H9 (cell line): ENCODE measurements at regions not wholly inside any gene's neighbourhood (a gene's known extent, or its start where the extent isn't known, plus 50 kb on each side); places are given as distances from the start of the nearest gene placed in this dataset.

Experiments used
- DNase-seq: peaks from one replicate; pipeline ENCODE4 v3.0.0-alpha.2; 2017
- H2AFZ ChIP-seq: one replicate; pipeline ENCODE4 v1.6.1; 2013; ENCODE audit warnings: mild to moderate bottlenecking, low read length, control low read depth, moderate library complexity
- H2AK5ac ChIP-seq: 2 replicates; pipeline ENCODE4 v1.6.1; 2013; ENCODE audit warnings: low read length, control low read depth, mixed read lengths; ENCODE audit not compliant: insufficient read length
- H2BK120ac ChIP-seq: one replicate; pipeline ENCODE4 v1.6.1; 2013; ENCODE audit warnings: low read depth, mild to moderate bottlenecking, low read length, control low read depth, inconsistent platforms; ENCODE audit not compliant: poor library complexity, severe bottlenecking
- H2BK12ac ChIP-seq: 2 replicates; pipeline ENCODE4 v1.6.1; 2013; ENCODE audit warnings: low read length, control low read depth, mixed read lengths, low read depth; ENCODE audit not compliant: insufficient read length
- H2BK15ac ChIP-seq: 2 replicates; pipeline ENCODE4 v1.6.1; 2013; ENCODE audit warnings: low read depth, low read length, control low read depth
- H2BK20ac ChIP-seq: one replicate; pipeline ENCODE4 v1.6.1; 2013; ENCODE audit warnings: low read depth, mild to moderate bottlenecking, low read length, control low read depth, inconsistent platforms; ENCODE audit not compliant: poor library complexity, severe bottlenecking
- H2BK5ac ChIP-seq: 2 replicates; pipeline ENCODE4 v1.6.1; 2013; ENCODE audit warnings: low read length, control low read depth, mixed read lengths; ENCODE audit not compliant: insufficient read length
- H3K14ac ChIP-seq: 2 replicates; pipeline ENCODE4 v1.6.1; 2013; ENCODE audit warnings: low read length, control low read depth; ENCODE audit not compliant: insufficient read depth
- H3K18ac ChIP-seq: 2 replicates; pipeline ENCODE4 v1.6.1; 2013; ENCODE audit warnings: low read depth, mild to moderate bottlenecking, mixed read lengths, low read length, control low read depth; ENCODE audit not compliant: insufficient read length
- H3K23ac ChIP-seq: 2 replicates; pipeline ENCODE4 v1.6.1; 2013; ENCODE audit warnings: low read length, control low read depth, mixed read lengths, low read depth; ENCODE audit not compliant: insufficient read length
- H3K23me2 ChIP-seq: 2 replicates; pipeline ENCODE4 v1.6.1; 2013; ENCODE audit warnings: low read depth, mild to moderate bottlenecking, mixed read lengths, low read length, control low read depth; ENCODE audit not compliant: insufficient read length, poor library complexity, severe bottlenecking
- H3K27ac ChIP-seq: 2 replicates; pipeline ENCODE4 v1.5.1; 2013; ENCODE audit warnings: low read length, control low read depth, mixed read lengths, low read depth; ENCODE audit not compliant: insufficient read length
- H3K27me3 ChIP-seq: 2 replicates; pipeline ENCODE4 v1.6.1; 2013; ENCODE audit warnings: low read length, control low read depth, inconsistent platforms; ENCODE audit not compliant: insufficient read depth
- H3K4ac ChIP-seq: 2 replicates; pipeline ENCODE4 v1.6.1; 2013; ENCODE audit warnings: low read depth, mild to moderate bottlenecking, control low read depth, inconsistent platforms, low read length, moderate library complexity
- H3K4me1 ChIP-seq: 2 replicates; pipeline ENCODE4 v1.6.1; 2013; ENCODE audit warnings: low read length, control low read depth, inconsistent platforms; ENCODE audit not compliant: insufficient read depth
- H3K4me2 ChIP-seq: 2 replicates; pipeline ENCODE4 v1.6.1; 2013; ENCODE audit warnings: low read length, control low read depth, mixed read lengths; ENCODE audit not compliant: insufficient read length, insufficient read depth
- H3K56ac ChIP-seq: 2 replicates; pipeline ENCODE4 v1.6.1; 2013; ENCODE audit warnings: low read depth, mild to moderate bottlenecking, mixed read lengths, low read length, control low read depth; ENCODE audit not compliant: insufficient read length
- H3K79me1 ChIP-seq: 2 replicates; pipeline ENCODE4 v1.6.1; 2013; ENCODE audit warnings: low read depth, mild to moderate bottlenecking, moderate library complexity, low read length, control low read depth, inconsistent platforms; ENCODE audit not compliant: insufficient read depth, poor library complexity, severe bottlenecking
- H3K79me2 ChIP-seq: 2 replicates; pipeline ENCODE4 v1.6.1; 2013; ENCODE audit warnings: low read length, control low read depth, inconsistent platforms; ENCODE audit not compliant: insufficient read depth
- H3K9ac ChIP-seq: 2 replicates; pipeline ENCODE4 v1.6.1; 2013; ENCODE audit warnings: low read length, control low read depth, mixed read lengths; ENCODE audit not compliant: insufficient read length; ENCODE audit errors: extremely low read depth
- H3K9me3 ChIP-seq: one replicate; pipeline ENCODE4 v1.6.1; 2013; ENCODE audit warnings: low read depth, low read length, inconsistent platforms; ENCODE audit not compliant: control insufficient read depth
- H3T11ph ChIP-seq: one replicate; pipeline ENCODE4 v1.6.1; 2013; ENCODE audit warnings: mild to moderate bottlenecking, low read length, control low read depth, inconsistent platforms
- H4K20me1 ChIP-seq: one replicate; pipeline ENCODE4 v1.6.1; 2013; ENCODE audit not compliant: control insufficient read depth, insufficient read length, insufficient read depth
- H4K5ac ChIP-seq: 2 replicates; pipeline ENCODE4 v1.6.1; 2013; ENCODE audit warnings: low read depth, mild to moderate bottlenecking, mixed read lengths, low read length, control low read depth; ENCODE audit not compliant: insufficient read length
- H4K8ac ChIP-seq: replicated peaks from 2 replicates; pipeline ENCODE4 v1.6.1; 2013; ENCODE audit warnings: low read length, control low read depth, mixed read lengths, low read depth; ENCODE audit not compliant: insufficient read length
- H4K91ac ChIP-seq: 2 replicates; pipeline ENCODE4 v1.6.1; 2013; ENCODE audit warnings: low read depth, mild to moderate bottlenecking, moderate library complexity, mixed read lengths, low read length, control low read depth; ENCODE audit not compliant: insufficient read length
- H3K27ac Mint-ChIP-seq, 3 experiments: 2 replicates in 2 of 3; 3 replicates in 1 of 3; pipeline ENCODE4 v1.8.0; 2020 to 2021; ENCODE audit warnings: mixed read lengths in 3 of 3, mild to moderate bottlenecking in 1 of 3, moderate library complexity in 1 of 3
- H3K27me3 Mint-ChIP-seq: 2 replicates; pipeline ENCODE4 v1.8.0; 2021; ENCODE audit warnings: low read depth, mild to moderate bottlenecking, moderate library complexity, mixed read lengths
- H3K36me3 Mint-ChIP-seq, 3 experiments: 2 replicates in 2 of 3; 3 replicates in 1 of 3; pipeline ENCODE4 v1.8.0; 2020 to 2021; ENCODE audit warnings: low read depth in 3 of 3, mixed read lengths in 3 of 3; ENCODE audit not compliant: insufficient read depth in 1 of 3
- H3K4me1 Mint-ChIP-seq, 2 experiments: 2 replicates each; pipeline ENCODE4 v1.8.0; 2020; ENCODE audit warnings: mixed read lengths in 2 of 2
- H3K4me3 Mint-ChIP-seq, 2 experiments: 2 replicates in 1 of 2; 3 replicates in 1 of 2; pipeline ENCODE4 v1.8.0; 2020 to 2021; ENCODE audit warnings: mild to moderate bottlenecking in 2 of 2, mixed read lengths in 2 of 2, moderate library complexity in 1 of 2
- H3K9me3 Mint-ChIP-seq, 2 experiments: 2 replicates in 1 of 2; 3 replicates in 1 of 2; pipeline ENCODE4 v1.8.0; 2020; ENCODE audit warnings: mild to moderate bottlenecking in 2 of 2, mixed read lengths in 2 of 2, moderate library complexity in 1 of 2
- WGBS: extraction: QIAGEN DNeasy Blood & Tissue Kit; methylation state at CpG from one replicate; pipeline ENCODE4 v1.1.7; 2013; ENCODE audit warnings: missing lambda C conversion rate, low lambda C conversion rate, mixed read lengths; ENCODE audit not compliant: insufficient read length; ENCODE audit errors: extremely low coverage; 5-methylcytosine and 5-hydroxymethylcytosine counted together
- TF ChIP-seq, protein P1 (sequence below): fragments of 200-600 bp; sonication (generic); conservative IDR thresholded peaks from 3 replicates; pipeline ENCODE4 v1.8.0; 2021; ENCODE audit warnings: antibody characterized with exemption, mild to moderate bottlenecking

DNA sequence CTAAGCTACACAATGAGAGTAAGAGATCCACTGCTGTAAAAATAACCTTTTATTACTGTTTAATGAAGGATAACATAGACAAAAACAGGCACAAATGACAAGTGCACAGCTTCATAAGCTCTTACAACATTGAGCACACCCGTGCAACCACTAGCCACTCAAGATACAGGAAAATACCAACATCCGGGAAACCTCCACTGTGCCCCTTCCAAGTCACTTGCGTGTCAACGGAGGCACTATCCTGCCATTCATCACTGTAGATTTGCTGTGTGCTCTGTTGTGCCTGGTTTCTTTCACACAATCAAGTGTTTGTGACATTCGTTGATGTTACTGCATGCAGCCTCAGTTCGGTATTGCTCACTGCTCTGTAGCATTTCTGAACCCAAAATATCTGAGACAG is 292.9 kb upstream of the MYT1L start:
- Histone ChIP-seq H3K4me2 (no peak overlapping the region), H3K27me3 (no peaks in the 10 kb centered on the region), H4K8ac (no peak overlapping the region), H3K4ac (no peak overlapping the region), H3K18ac (no peak overlapping the region), H4K20me1 (no peaks in the 10 kb centered on the region), H3K23me2 (no peaks in the 10 kb centered on the region), H2AK5ac (no peak overlapping the region), H3K27ac (no peak overlapping the region), H2AFZ (no peak overlapping the region), H2BK5ac (no peak overlapping the region), H3K14ac (no peak overlapping the region), H3K56ac (no peak overlapping the region), H4K5ac (no peak overlapping the region), H3K4me1 (0 out of 2 replicates have a peak, but pooled peaks cover 3% of the 10 kb centered on the region), H3K23ac (no peak overlapping the region), H2BK12ac (no peak overlapping the region), H2BK120ac (no peak overlapping the region), H3K79me2 (no peaks in the 10 kb centered on the region), H3K9ac (no peak overlapping the region), H3T11ph (no peak overlapping the region), H3K9me3 (no peaks in the 10 kb centered on the region), H2BK15ac (no peak overlapping the region), H3K79me1 (no peaks in the 10 kb centered on the region), H2BK20ac (no peak overlapping the region), H4K91ac (no peak overlapping the region)
- no peak overlapping the region for H3K27ac Mint-ChIP-seq
- no peak overlapping the region for H3K4me3 Mint-ChIP-seq
- H3K4me1 Mint-ChIP-seq = peaks cover 0 to 2% of the 10 kb centered on the region in 2 experiments; a peak in 1 of 4 replicates
- peaks cover 0 to 2% of the 10 kb centered on the region in 2 experiments; a peak in 2 of 5 replicates for H3K9me3 Mint-ChIP-seq
- no peaks in the 10 kb centered on the region for H3K36me3 Mint-ChIP-seq
- DNase-seq = no peak
- TF ChIP-seq, protein P1, sequence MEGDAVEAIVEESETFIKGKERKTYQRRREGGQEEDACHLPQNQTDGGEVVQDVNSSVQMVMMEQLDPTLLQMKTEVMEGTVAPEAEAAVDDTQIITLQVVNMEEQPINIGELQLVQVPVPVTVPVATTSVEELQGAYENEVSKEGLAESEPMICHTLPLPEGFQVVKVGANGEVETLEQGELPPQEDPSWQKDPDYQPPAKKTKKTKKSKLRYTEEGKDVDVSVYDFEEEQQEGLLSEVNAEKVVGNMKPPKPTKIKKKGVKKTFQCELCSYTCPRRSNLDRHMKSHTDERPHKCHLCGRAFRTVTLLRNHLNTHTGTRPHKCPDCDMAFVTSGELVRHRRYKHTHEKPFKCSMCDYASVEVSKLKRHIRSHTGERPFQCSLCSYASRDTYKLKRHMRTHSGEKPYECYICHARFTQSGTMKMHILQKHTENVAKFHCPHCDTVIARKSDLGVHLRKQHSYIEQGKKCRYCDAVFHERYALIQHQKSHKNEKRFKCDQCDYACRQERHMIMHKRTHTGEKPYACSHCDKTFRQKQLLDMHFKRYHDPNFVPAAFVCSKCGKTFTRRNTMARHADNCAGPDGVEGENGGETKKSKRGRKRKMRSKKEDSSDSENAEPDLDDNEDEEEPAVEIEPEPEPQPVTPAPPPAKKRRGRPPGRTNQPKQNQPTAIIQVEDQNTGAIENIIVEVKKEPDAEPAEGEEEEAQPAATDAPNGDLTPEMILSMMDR = no peak
- no CpG with 5 or more reads among the region's 6 CpGs for WGBS
- peaks cover 7% of the 10 kb centered on the region for H3K27me3 Mint-ChIP-seq
